ENCODE measurements at regions not wholly inside any gene's neighbourhood (a gene's known extent, or its start where the extent isn't known, plus 50 kb on each side); places are given as distances from the start of the nearest gene placed in this dataset.

GRCh38 chr2:147740211-147740927 lies 104.5 kb upstream of the ACVR2A start:
- Mint-ChIP-seq H3K4me1 (ENCODE audit: low read depth) (no peaks in the 10 kb centered on the region), H3K36me3 (ENCODE audit: low read depth) (no peaks in the 10 kb centered on the region), H3K4me3 (no peak overlapping the region), H3K27ac (no peak overlapping the region), H3K9me3 (no peaks in the 10 kb centered on the region), H3K27me3 (ENCODE audit: low read depth) (peaks cover 3% of the 10 kb centered on the region)

- H3K4me3 Mint-ChIP-seq: no peak overlapping the region
- H3K27ac Mint-ChIP-seq: no peak overlapping the region
- no peaks in the 10 kb centered on the region for H3K36me3 Mint-ChIP-seq (ENCODE audit: low read depth)
- no peaks in the 10 kb centered on the region for H3K4me1 Mint-ChIP-seq (ENCODE audit: low read depth)
- H3K9me3 Mint-ChIP-seq: no peaks in the 10 kb centered on the region
- H3K27me3 Mint-ChIP-seq (ENCODE audit: low read depth): peaks cover 3% of the 10 kb centered on the region
Measured at GRCh38 chr2:147739508-147739907, 105.3 kb upstream of the ACVR2A start.

- peaks cover under 1% of the 10 kb centered on the region for H3K9me3 Mint-ChIP-seq
Measured at GRCh38 chr2:147718831-147719230, 126.0 kb upstream of the ACVR2A start.

GRCh38 chr2:147716906-147717305 lies 127.9 kb upstream of the ACVR2A start:
- Mint-ChIP-seq H3K27ac (no peak overlapping the region), H3K4me1 (ENCODE audit: low read depth) (no peaks in the 10 kb centered on the region), H3K27me3 (ENCODE audit: low read depth) (peaks cover 14% of the 10 kb centered on the region), H3K36me3 (ENCODE audit: low read depth) (no peaks in the 10 kb centered on the region), H3K4me3 (no peak overlapping the region), H3K9me3 (peaks cover 18% of the 10 kb centered on the region)

More at GRCh38 chr2:147718831-147719230, 126.0 kb upstream of the ACVR2A start:
- peaks cover 14% of the 10 kb centered on the region for H3K27me3 Mint-ChIP-seq (ENCODE audit: low read depth)
- no peaks in the 10 kb centered on the region for H3K4me1 Mint-ChIP-seq (ENCODE audit: low read depth)
- H3K27ac Mint-ChIP-seq: no peak overlapping the region
- H3K4me3 Mint-ChIP-seq: no peak overlapping the region
- H3K36me3 Mint-ChIP-seq (ENCODE audit: low read depth): no peaks in the 10 kb centered on the region

- Mint-ChIP-seq H3K27me3 (ENCODE audit: low read depth) (peaks cover 14% of the 10 kb centered on the region), H3K4me3 (no peak overlapping the region), H3K4me1 (ENCODE audit: low read depth) (no peaks in the 10 kb centered on the region), H3K9me3 (peaks cover 26% of the 10 kb centered on the region), H3K27ac (no peak overlapping the region), H3K36me3 (ENCODE audit: low read depth) (no peaks in the 10 kb centered on the region)
Measured at GRCh38 chr2:147715807-147716206, 129.0 kb upstream of the ACVR2A start.

DNA sequence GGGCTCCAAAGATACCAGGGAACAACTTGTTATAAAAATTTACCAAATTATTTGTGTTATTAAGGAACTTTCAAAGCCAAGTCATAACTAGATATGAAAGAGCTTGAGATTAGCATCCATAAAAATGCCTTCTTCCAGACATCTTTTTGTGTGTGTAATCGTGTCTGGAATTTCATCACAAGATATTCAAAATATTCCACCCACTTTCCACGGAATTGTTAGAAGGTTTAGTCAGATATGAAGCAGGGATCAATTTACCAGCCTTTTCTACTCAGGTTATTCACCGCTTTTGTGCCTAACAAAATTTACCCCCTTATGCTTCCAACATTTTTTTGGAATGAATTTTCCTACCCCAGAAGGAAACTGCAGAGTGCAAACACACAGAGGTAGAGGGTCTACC lies 130.2 kb upstream of the ACVR2A start:
- no peaks in the 10 kb centered on the region for H3K36me3 Mint-ChIP-seq (ENCODE audit: low read depth)
- no peaks in the 10 kb centered on the region for H3K4me1 Mint-ChIP-seq (ENCODE audit: low read depth)
- no peak overlapping the region for H3K27ac Mint-ChIP-seq
- no peak overlapping the region for H3K4me3 Mint-ChIP-seq
- peaks cover 14% of the 10 kb centered on the region for H3K27me3 Mint-ChIP-seq (ENCODE audit: low read depth)
- peaks cover 26% of the 10 kb centered on the region for H3K9me3 Mint-ChIP-seq

DNA sequence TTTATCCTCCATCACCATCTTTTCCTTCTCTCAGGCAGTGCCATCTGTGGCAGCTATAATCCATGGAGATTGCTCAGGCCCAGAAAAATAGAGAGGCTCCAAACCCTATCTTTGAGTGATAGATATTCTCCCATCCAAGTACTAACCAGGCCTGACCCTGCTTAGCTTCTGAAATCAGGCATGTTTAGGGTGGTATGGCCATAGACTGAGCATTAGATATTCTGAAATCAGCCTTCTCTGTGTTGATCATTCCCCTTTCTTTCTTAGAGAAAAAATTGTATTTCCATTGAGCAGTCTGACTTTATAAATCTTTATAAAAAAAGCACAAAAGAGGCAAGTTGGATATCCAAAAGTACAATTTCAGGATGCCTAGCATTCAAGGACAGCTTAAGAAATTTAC lies 131.5 kb upstream of the ACVR2A start:
- no peak overlapping the region for H3K4me3 Mint-ChIP-seq
- peaks cover 26% of the 10 kb centered on the region for H3K9me3 Mint-ChIP-seq
- no peaks in the 10 kb centered on the region for H3K36me3 Mint-ChIP-seq (ENCODE audit: low read depth)
- no peak overlapping the region for H3K27ac Mint-ChIP-seq
- H3K27me3 Mint-ChIP-seq (ENCODE audit: low read depth): peaks cover 14% of the 10 kb centered on the region
- H3K4me1 Mint-ChIP-seq (ENCODE audit: low read depth): no peaks in the 10 kb centered on the region

GRCh38 chr2:147712051-147712450 lies 132.8 kb upstream of the ACVR2A start:
- peaks cover 14% of the 10 kb centered on the region for H3K27me3 Mint-ChIP-seq (ENCODE audit: low read depth)

DNA sequence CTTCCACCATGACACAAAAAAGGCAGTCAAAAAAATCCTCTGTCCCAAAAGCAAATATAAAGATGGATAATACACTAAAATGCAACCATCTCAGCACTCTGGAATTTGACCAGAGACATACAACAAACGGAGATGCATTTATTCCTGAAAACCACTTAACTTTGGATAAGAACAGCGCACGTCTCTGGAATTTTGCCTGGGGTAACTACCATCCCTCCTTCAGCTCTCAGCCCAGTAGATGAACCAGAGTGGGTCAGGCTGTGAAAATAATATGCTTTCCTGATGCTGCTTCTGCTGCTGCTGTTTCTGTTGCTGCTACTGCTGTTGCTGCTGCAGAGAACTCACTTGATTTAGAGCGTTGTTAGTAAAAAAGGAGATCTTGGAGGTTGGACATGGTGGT lies 133.8 kb upstream of the ACVR2A start:
- Mint-ChIP-seq H3K27me3 (ENCODE audit: low read depth) (peaks cover 13% of the 10 kb centered on the region), H3K4me3 (no peak overlapping the region), H3K36me3 (ENCODE audit: low read depth) (no peaks in the 10 kb centered on the region), H3K27ac (no peak overlapping the region), H3K9me3 (peaks cover 33% of the 10 kb centered on the region), H3K4me1 (ENCODE audit: low read depth) (no peaks in the 10 kb centered on the region)

More at GRCh38 chr2:147712051-147712450, 132.8 kb upstream of the ACVR2A start:
- Mint-ChIP-seq H3K9me3 (peaks cover 31% of the 10 kb centered on the region), H3K4me3 (no peak overlapping the region), H3K4me1 (ENCODE audit: low read depth) (no peaks in the 10 kb centered on the region), H3K27ac (no peak overlapping the region), H3K36me3 (ENCODE audit: low read depth) (no peaks in the 10 kb centered on the region)

DNA sequence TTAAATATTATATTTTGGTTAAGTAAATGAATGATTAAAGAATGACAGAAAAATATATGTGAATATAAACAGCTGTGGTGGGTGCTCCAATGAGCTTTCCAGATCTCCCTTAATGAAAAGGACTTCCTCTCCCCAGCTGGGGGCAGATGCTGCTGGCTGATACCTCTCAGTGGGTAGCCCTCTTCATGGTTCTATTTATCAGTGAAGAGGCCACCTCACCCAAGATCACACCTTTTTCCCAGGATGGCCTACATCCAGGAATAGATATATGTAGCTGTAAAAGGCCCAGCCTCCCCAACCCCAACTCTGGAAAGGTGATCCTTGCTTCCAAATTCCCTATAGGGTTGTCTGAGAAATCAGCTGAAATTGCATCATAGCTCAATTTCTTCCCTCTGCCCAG lies 135.2 kb upstream of the ACVR2A start:
- H3K27ac Mint-ChIP-seq: no peak overlapping the region

GRCh38 chr2:147703171-147703570 lies 141.7 kb upstream of the ACVR2A start:
- Mint-ChIP-seq H3K4me3 (no peak overlapping the region), H3K27me3 (ENCODE audit: low read depth) (no peaks in the 10 kb centered on the region), H3K4me1 (ENCODE audit: low read depth) (no peaks in the 10 kb centered on the region), H3K36me3 (ENCODE audit: low read depth) (no peaks in the 10 kb centered on the region), H3K9me3 (peaks cover 13% of the 10 kb centered on the region), H3K27ac (no peak overlapping the region)

More for the DNA sequence above, 135.2 kb upstream of the ACVR2A start:
- no peaks in the 10 kb centered on the region for H3K36me3 Mint-ChIP-seq (ENCODE audit: low read depth)
- H3K4me1 Mint-ChIP-seq (ENCODE audit: low read depth): no peaks in the 10 kb centered on the region
- peaks cover 33% of the 10 kb centered on the region for H3K9me3 Mint-ChIP-seq
- H3K4me3 Mint-ChIP-seq: no peak overlapping the region
- H3K27me3 Mint-ChIP-seq (ENCODE audit: low read depth): peaks cover under 1% of the 10 kb centered on the region

DNA sequence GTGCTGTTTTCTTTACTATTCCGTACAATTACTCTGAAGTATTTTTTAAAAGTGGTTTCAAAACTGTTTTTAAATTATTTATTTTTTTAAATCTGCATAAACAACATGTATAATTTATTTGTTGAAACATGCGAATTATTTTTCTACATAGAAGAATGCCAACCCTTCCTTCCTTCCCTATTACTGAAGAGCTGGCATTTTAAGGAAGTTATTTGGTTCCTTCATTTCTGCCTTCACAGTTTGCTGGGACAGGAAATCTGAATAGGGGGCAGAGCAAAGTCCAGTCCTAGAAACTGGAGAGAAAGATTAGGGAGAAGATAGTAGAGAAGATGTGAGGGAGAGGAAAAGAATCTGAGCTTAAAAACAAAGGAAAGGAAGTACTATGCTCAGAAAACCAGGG lies 146.7 kb upstream of the ACVR2A start:
- Mint-ChIP-seq H3K4me1 (ENCODE audit: low read depth) (no peaks in the 10 kb centered on the region), H3K27me3 (ENCODE audit: low read depth) (no peaks in the 10 kb centered on the region), H3K36me3 (ENCODE audit: low read depth) (no peaks in the 10 kb centered on the region), H3K27ac (no peak overlapping the region), H3K4me3 (no peak overlapping the region), H3K9me3 (peaks cover 6% of the 10 kb centered on the region)

DNA sequence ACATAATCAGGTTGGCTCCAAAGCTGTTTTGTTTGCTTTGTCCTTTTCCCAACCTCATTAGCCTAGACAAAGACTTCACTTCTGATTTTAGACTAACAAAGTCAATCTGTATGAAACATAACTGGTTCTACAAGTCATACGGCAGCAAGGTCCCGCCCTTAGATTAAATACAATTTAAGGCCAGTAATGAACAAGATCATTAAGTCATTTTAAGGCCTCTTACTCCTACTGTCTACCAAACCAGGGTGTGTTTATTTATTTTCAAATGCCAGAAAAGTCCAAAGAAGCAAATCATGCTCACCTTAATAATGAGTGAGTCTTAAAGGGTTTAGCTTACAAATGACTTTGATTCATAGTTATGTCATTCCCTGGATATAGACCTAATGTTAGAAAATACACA lies 148.4 kb upstream of the ACVR2A start:
- Mint-ChIP-seq H3K9me3 (peaks cover 6% of the 10 kb centered on the region), H3K4me1 (ENCODE audit: low read depth) (no peaks in the 10 kb centered on the region), H3K36me3 (ENCODE audit: low read depth) (no peaks in the 10 kb centered on the region), H3K4me3 (no peak overlapping the region), H3K27me3 (ENCODE audit: low read depth) (no peaks in the 10 kb centered on the region), H3K27ac (no peak overlapping the region)

- Mint-ChIP-seq H3K4me3 (no peak overlapping the region), H3K4me1 (ENCODE audit: low read depth) (no peaks in the 10 kb centered on the region), H3K36me3 (ENCODE audit: low read depth) (no peaks in the 10 kb centered on the region), H3K27ac (no peak overlapping the region), H3K9me3 (no peaks in the 10 kb centered on the region), H3K27me3 (ENCODE audit: low read depth) (no peaks in the 10 kb centered on the region)
Measured at GRCh38 chr2:147689220-147689909, 155.5 kb upstream of the ACVR2A start.

GRCh38 chr2:147688242-147688641 lies 156.6 kb upstream of the ACVR2A start:
- Mint-ChIP-seq H3K9me3 (no peaks in the 10 kb centered on the region), H3K36me3 (ENCODE audit: low read depth) (no peaks in the 10 kb centered on the region), H3K27ac (no peak overlapping the region), H3K4me1 (ENCODE audit: low read depth) (no peaks in the 10 kb centered on the region), H3K27me3 (ENCODE audit: low read depth) (no peaks in the 10 kb centered on the region), H3K4me3 (no peak overlapping the region)

Measured in T-helper 1 cell treated with Interleukin-12 subunit alpha and Interleukin-12 subunit beta and Interleukin-4 antibody, amounts not matched to agents 30 μg/mL and 1 μg/mL, for 36 hours (primary cell).